ENCODE measurements at regions not wholly inside any gene's neighbourhood (a gene's known extent, or its start where the extent isn't known, plus 50 kb on each side); places are given as distances from the start of the nearest gene placed in this dataset.

- H3K9me3 ChIP-seq (ENCODE audit: control insufficient read depth, low read length): no peaks in the 10 kb centered on the region
Observed at GRCh38 chr5:87164409-87164808, 103.3 kb upstream of the RASA1 start.

GRCh38 chr5:87169300-87169991 is 98.2 kb upstream of the RASA1 start:
- no peak overlapping the region for H3K27ac ChIP-seq (ENCODE audit: insufficient read depth, low read depth, low read length, poor library complexity, severe bottlenecking)
- no peaks in the 10 kb centered on the region for H3K9me3 ChIP-seq (ENCODE audit: control insufficient read depth, low read length)
- no peaks in the 10 kb centered on the region for H3K4me1 ChIP-seq (ENCODE audit: control insufficient read depth, insufficient read depth, low read length)
- H3K27me3 ChIP-seq (ENCODE audit: control insufficient read depth, insufficient read depth, low read length, poor library complexity, severe bottlenecking): no peaks in the 10 kb centered on the region
- 93% methylated on average over 8 of the region's 8 CpGs for WGBS, 2 experiments
- H3K4me3 ChIP-seq (ENCODE audit: insufficient read depth, low read depth, low read length): no peak overlapping the region
- no peaks in the 10 kb centered on the region for H3K36me3 ChIP-seq (ENCODE audit: control insufficient read depth, insufficient read depth, low read length)

More at GRCh38 chr5:87164409-87164808, 103.3 kb upstream of the RASA1 start:
- H3K4me3 ChIP-seq (ENCODE audit: insufficient read depth, low read depth, low read length): no peak overlapping the region
- H3K27me3 ChIP-seq (ENCODE audit: control insufficient read depth, insufficient read depth, low read length, poor library complexity, severe bottlenecking): no peaks in the 10 kb centered on the region
- no peaks in the 10 kb centered on the region for H3K36me3 ChIP-seq (ENCODE audit: control insufficient read depth, insufficient read depth, low read length)
- 93 to 100% methylated on average over 1 to 2 of the region's 2 CpGs for WGBS, 2 experiments
- no peaks in the 10 kb centered on the region for H3K4me1 ChIP-seq (ENCODE audit: control insufficient read depth, insufficient read depth, low read length)
- H3K27ac ChIP-seq (ENCODE audit: insufficient read depth, low read depth, low read length, poor library complexity, severe bottlenecking): no peak overlapping the region

DNA sequence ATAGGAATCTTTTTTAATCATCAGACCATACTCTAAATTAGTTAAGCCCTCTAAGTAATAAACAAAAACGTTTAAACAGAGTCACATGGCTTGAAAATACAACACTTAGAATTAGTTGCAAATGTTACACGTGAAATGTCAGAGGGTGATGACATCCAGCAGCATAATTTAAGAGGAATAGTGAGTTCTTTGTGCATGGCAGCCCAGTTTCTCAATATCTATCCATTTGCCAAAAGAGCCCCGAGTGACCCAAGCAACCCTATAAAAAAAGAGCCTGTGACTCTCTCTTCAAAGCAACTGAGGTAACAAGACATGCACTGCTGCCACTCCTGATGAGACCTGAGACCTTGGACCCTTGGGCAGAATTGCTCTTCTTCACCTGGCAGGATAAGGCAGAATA is 96.9 kb upstream of the RASA1 start:
- Histone ChIP-seq H3K4me1 (ENCODE audit: control insufficient read depth, insufficient read depth, low read length) (no peaks in the 10 kb centered on the region), H3K4me3 (ENCODE audit: insufficient read depth, low read depth, low read length) (no peak overlapping the region), H3K27ac (ENCODE audit: insufficient read depth, low read depth, low read length, poor library complexity, severe bottlenecking) (no peak overlapping the region), H3K27me3 (ENCODE audit: control insufficient read depth, insufficient read depth, low read length, poor library complexity, severe bottlenecking) (no peaks in the 10 kb centered on the region), H3K9me3 (ENCODE audit: control insufficient read depth, low read length) (no peaks in the 10 kb centered on the region), H3K36me3 (ENCODE audit: control insufficient read depth, insufficient read depth, low read length) (no peaks in the 10 kb centered on the region)
- WGBS, 2 experiments: 87 to 95% methylated on average over 3 of the region's 3 CpGs

GRCh38 chr5:87182649-87183048 is 85.0 kb upstream of the RASA1 start:
- Histone ChIP-seq H3K27me3 (ENCODE audit: control insufficient read depth, insufficient read depth, low read length, poor library complexity, severe bottlenecking) (no peaks in the 10 kb centered on the region), H3K9me3 (ENCODE audit: control insufficient read depth, low read length) (no peaks in the 10 kb centered on the region), H3K27ac (ENCODE audit: insufficient read depth, low read depth, low read length, poor library complexity, severe bottlenecking) (no peak overlapping the region), H3K36me3 (ENCODE audit: control insufficient read depth, insufficient read depth, low read length) (no peaks in the 10 kb centered on the region), H3K4me1 (ENCODE audit: control insufficient read depth, insufficient read depth, low read length) (no peaks in the 10 kb centered on the region), H3K4me3 (ENCODE audit: insufficient read depth, low read depth, low read length) (no peak overlapping the region)
- WGBS, 2 experiments: 90 to 94% methylated on average over 4 of the region's 4 CpGs

- Histone ChIP-seq H3K4me1 (ENCODE audit: control insufficient read depth, insufficient read depth, low read length) (no peaks in the 10 kb centered on the region), H3K36me3 (ENCODE audit: control insufficient read depth, insufficient read depth, low read length) (no peaks in the 10 kb centered on the region)
- 82 to 91% methylated on average over 2 of the region's 3 CpGs for WGBS, 2 experiments
Observed at GRCh38 chr5:87183896-87184295, 83.8 kb upstream of the RASA1 start.

DNA sequence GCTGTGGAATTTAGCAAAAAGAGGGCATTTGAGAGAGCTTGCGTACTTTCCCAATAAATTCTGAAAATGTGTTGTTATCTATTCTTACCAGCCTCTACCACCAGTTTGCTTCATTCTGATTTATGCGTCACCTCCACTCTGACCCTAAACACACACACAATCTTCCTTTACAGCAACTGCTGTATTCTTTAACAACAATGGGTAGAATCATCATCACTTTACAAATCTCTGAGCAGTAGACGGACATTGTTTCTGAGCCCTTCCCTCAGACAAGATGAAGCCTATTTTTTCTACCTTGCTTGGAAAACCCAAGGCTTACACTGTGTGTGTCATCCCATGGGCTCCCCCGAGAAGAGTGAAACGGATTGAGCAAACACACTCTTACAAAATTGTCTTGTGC is 83.1 kb upstream of the RASA1 start:
- no peaks in the 10 kb centered on the region for H3K4me1 ChIP-seq (ENCODE audit: control insufficient read depth, insufficient read depth, low read length)
- H3K9me3 ChIP-seq (ENCODE audit: control insufficient read depth, low read length): no peaks in the 10 kb centered on the region
- no peaks in the 10 kb centered on the region for H3K36me3 ChIP-seq (ENCODE audit: control insufficient read depth, insufficient read depth, low read length)
- no peaks in the 10 kb centered on the region for H3K27me3 ChIP-seq (ENCODE audit: control insufficient read depth, insufficient read depth, low read length, poor library complexity, severe bottlenecking)
- no peak overlapping the region for H3K4me3 ChIP-seq (ENCODE audit: insufficient read depth, low read depth, low read length)
- H3K27ac ChIP-seq (ENCODE audit: insufficient read depth, low read depth, low read length, poor library complexity, severe bottlenecking): no peak overlapping the region
- 90 to 91% methylated on average over 5 of the region's 5 CpGs for WGBS, 2 experiments

More at GRCh38 chr5:87183896-87184295, 83.8 kb upstream of the RASA1 start:
- no peaks in the 10 kb centered on the region for H3K27me3 ChIP-seq (ENCODE audit: control insufficient read depth, insufficient read depth, low read length, poor library complexity, severe bottlenecking)
- H3K27ac ChIP-seq (ENCODE audit: insufficient read depth, low read depth, low read length, poor library complexity, severe bottlenecking): no peak overlapping the region
- no peak overlapping the region for H3K4me3 ChIP-seq (ENCODE audit: insufficient read depth, low read depth, low read length)
- H3K9me3 ChIP-seq (ENCODE audit: control insufficient read depth, low read length): no peaks in the 10 kb centered on the region

DNA sequence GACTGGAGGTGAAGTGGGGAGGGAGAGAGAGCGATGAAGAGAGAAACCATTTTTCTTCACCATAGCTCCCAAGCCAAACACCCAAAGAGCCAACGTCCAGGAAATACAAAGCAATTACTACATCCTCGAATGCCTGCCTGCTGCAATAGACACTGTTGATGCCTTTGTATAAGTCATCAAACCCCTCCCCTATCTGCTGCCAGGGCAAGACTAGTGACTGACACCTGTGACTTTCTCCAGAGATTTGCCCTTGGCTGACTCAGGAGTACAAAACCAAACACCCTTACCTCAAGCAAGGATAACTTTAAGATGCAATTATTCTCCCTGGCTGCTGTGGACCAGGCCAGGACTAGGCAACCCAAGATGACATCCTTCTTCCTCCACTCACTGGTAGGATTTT is 81.8 kb upstream of the RASA1 start:
- Histone ChIP-seq H3K4me1 (ENCODE audit: control insufficient read depth, insufficient read depth, low read length) (no peaks in the 10 kb centered on the region), H3K36me3 (ENCODE audit: control insufficient read depth, insufficient read depth, low read length) (no peaks in the 10 kb centered on the region), H3K9me3 (ENCODE audit: control insufficient read depth, low read length) (no peaks in the 10 kb centered on the region), H3K27ac (ENCODE audit: insufficient read depth, low read depth, low read length, poor library complexity, severe bottlenecking) (no peak overlapping the region), H3K4me3 (ENCODE audit: insufficient read depth, low read depth, low read length) (no peak overlapping the region), H3K27me3 (ENCODE audit: control insufficient read depth, insufficient read depth, low read length, poor library complexity, severe bottlenecking) (no peaks in the 10 kb centered on the region)
- 74 to 85% methylated on average over 2 to 3 of the region's 3 CpGs for WGBS, 2 experiments

DNA sequence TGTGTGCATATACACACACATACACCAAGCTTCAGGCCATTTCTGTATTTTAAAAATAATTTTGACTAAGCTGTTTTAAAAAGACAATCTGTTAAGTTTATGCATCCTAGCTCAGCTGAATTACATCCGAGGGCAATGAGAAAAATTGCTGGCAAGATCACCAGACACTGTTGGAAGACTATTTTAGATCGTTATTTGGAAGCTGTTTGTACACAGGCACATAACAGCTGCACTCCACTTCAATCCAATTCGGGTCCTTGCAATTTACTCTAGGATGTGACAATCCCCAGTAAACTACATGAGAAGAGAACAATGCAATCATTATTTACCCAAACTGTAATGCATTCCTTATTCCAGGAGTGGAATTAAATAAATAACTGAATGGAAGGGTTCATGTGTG is 79.3 kb upstream of the RASA1 start:
- H3K9me3 ChIP-seq (ENCODE audit: control insufficient read depth, low read length): no peaks in the 10 kb centered on the region
- WGBS, 2 experiments: 94 to 95% methylated on average over 3 of the region's 3 CpGs
- H3K27ac ChIP-seq (ENCODE audit: insufficient read depth, low read depth, low read length, poor library complexity, severe bottlenecking): no peak overlapping the region
- no peaks in the 10 kb centered on the region for H3K27me3 ChIP-seq (ENCODE audit: control insufficient read depth, insufficient read depth, low read length, poor library complexity, severe bottlenecking)
- no peak overlapping the region for H3K4me3 ChIP-seq (ENCODE audit: insufficient read depth, low read depth, low read length)
- H3K36me3 ChIP-seq (ENCODE audit: control insufficient read depth, insufficient read depth, low read length): no peaks in the 10 kb centered on the region
- H3K4me1 ChIP-seq (ENCODE audit: control insufficient read depth, insufficient read depth, low read length): no peaks in the 10 kb centered on the region

DNA sequence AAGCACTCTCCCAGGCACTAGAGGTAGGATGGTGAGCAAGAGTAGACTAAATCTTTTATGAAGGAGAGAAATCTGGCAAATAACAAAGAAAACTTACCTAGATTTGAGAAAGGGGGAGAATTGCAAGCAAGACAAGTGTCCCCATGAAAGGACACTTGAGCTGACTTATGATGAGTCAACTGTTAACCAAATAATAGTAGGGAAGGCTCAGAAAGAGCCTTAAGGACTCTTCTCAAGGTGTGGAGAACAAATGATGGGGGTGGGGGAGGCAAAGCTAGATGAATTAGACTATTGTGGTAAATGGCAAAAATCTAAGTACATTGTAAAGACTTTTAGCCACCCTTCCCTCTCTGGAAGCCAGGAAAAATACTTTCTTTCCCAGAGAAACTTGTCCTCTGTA is 77.6 kb upstream of the RASA1 start:
- Histone ChIP-seq H3K9me3 (ENCODE audit: control insufficient read depth, low read length) (no peaks in the 10 kb centered on the region), H3K27me3 (ENCODE audit: control insufficient read depth, insufficient read depth, low read length, poor library complexity, severe bottlenecking) (no peaks in the 10 kb centered on the region), H3K36me3 (ENCODE audit: control insufficient read depth, insufficient read depth, low read length) (no peaks in the 10 kb centered on the region), H3K4me3 (ENCODE audit: insufficient read depth, low read depth, low read length) (no peak overlapping the region), H3K27ac (ENCODE audit: insufficient read depth, low read depth, low read length, poor library complexity, severe bottlenecking) (no peak overlapping the region), H3K4me1 (ENCODE audit: control insufficient read depth, insufficient read depth, low read length) (no peaks in the 10 kb centered on the region)

- no peaks in the 10 kb centered on the region for H3K4me1 ChIP-seq (ENCODE audit: control insufficient read depth, insufficient read depth, low read length)
- no peaks in the 10 kb centered on the region for H3K27me3 ChIP-seq (ENCODE audit: control insufficient read depth, insufficient read depth, low read length, poor library complexity, severe bottlenecking)
- no peak overlapping the region for H3K4me3 ChIP-seq (ENCODE audit: insufficient read depth, low read depth, low read length)
Observed at GRCh38 chr5:87190687-87191086, 77.0 kb upstream of the RASA1 start.

GRCh38 chr5:87191645-87192044 is 76.0 kb upstream of the RASA1 start:
- H3K4me3 ChIP-seq (ENCODE audit: insufficient read depth, low read depth, low read length): no peak overlapping the region
- H3K27ac ChIP-seq (ENCODE audit: insufficient read depth, low read depth, low read length, poor library complexity, severe bottlenecking): no peak overlapping the region
- H3K27me3 ChIP-seq (ENCODE audit: control insufficient read depth, insufficient read depth, low read length, poor library complexity, severe bottlenecking): no peaks in the 10 kb centered on the region
- H3K4me1 ChIP-seq (ENCODE audit: control insufficient read depth, insufficient read depth, low read length): no peaks in the 10 kb centered on the region
- no peaks in the 10 kb centered on the region for H3K9me3 ChIP-seq (ENCODE audit: control insufficient read depth, low read length)
- H3K36me3 ChIP-seq (ENCODE audit: control insufficient read depth, insufficient read depth, low read length): no peaks in the 10 kb centered on the region

More at GRCh38 chr5:87190687-87191086, 77.0 kb upstream of the RASA1 start:
- H3K36me3 ChIP-seq (ENCODE audit: control insufficient read depth, insufficient read depth, low read length): no peaks in the 10 kb centered on the region
- H3K9me3 ChIP-seq (ENCODE audit: control insufficient read depth, low read length): no peaks in the 10 kb centered on the region
- no peak overlapping the region for H3K27ac ChIP-seq (ENCODE audit: insufficient read depth, low read depth, low read length, poor library complexity, severe bottlenecking)

Measured in ectodermal cell (in vitro differentiated cells).